OCI-LY1 (cell line): ENCODE measurements at regions not wholly inside any gene's neighbourhood (a gene's known extent, or its start where the extent isn't known, plus 50 kb on each side); places are given as distances from the start of the nearest gene placed in this dataset.
"Not testable (repeated sequence)": the region's sequence is repeated elsewhere in the genome, so short reads cannot be mapped to it uniquely, and the experiment has no call there.

Experiments
- H2AFZ ChIP-seq: fragments of 200-600 bp; sonication (generic), shearing (Covaris generic); 2 replicates; pipeline ENCODE4 v1.6.0; 2014; ENCODE audit warnings: antibody characterized with exemption, mild to moderate bottlenecking, low read length
- H3F3A ChIP-seq: fragments of 200-600 bp; sonication (generic), shearing (Covaris generic); 2 replicates; pipeline ENCODE4 v1.6.0; 2014; ENCODE audit warnings: mild to moderate bottlenecking, antibody characterized with exemption, low read length, moderate library complexity; ENCODE audit not compliant: insufficient read depth
- H3K27ac ChIP-seq: fragments of 200-600 bp; sonication (generic); 2 replicates; pipeline ENCODE4 v1.5.1; 2014; ENCODE audit warnings: low read length, mixed run types, mild to moderate bottlenecking, low read depth; ENCODE audit not compliant: poor library complexity, severe bottlenecking
- H3K27me3 ChIP-seq: fragments of 200-600 bp; sonication (generic); 2 replicates; pipeline ENCODE4 v1.6.0; 2014; ENCODE audit warnings: antibody characterized with exemption, mild to moderate bottlenecking, low read length, moderate library complexity; ENCODE audit not compliant: insufficient read depth
- H3K36me3 ChIP-seq: fragments of 200-600 bp; sonication (generic); 2 replicates; pipeline ENCODE4 v1.6.1; 2014; ENCODE audit warnings: mild to moderate bottlenecking, antibody characterized with exemption, low read length, moderate library complexity, mixed read lengths; ENCODE audit not compliant: insufficient read depth
- H3K4me1 ChIP-seq: fragments of 200-600 bp; sonication (generic); 2 replicates; pipeline ENCODE4 v1.5.1; 2014; ENCODE audit warnings: mild to moderate bottlenecking, low read length, moderate library complexity; ENCODE audit not compliant: insufficient read depth, severe bottlenecking
- H3K4me2 ChIP-seq: fragments of 200-600 bp; sonication (generic), shearing (Covaris generic); 2 replicates; pipeline ENCODE4 v1.6.1; 2014; ENCODE audit warnings: low read length
- H3K4me3 ChIP-seq: fragments of 200-600 bp; sonication (generic); 2 replicates; pipeline ENCODE4 v1.5.1; 2014; ENCODE audit warnings: low read length, low read depth, mild to moderate bottlenecking, mixed read lengths; ENCODE audit not compliant: poor library complexity, severe bottlenecking
- H3K79me2 ChIP-seq: fragments of 200-600 bp; shearing (Covaris generic); 2 replicates; pipeline ENCODE4 v1.6.1; 2016; ENCODE audit warnings: mixed run types, low read length, mixed read lengths; ENCODE audit not compliant: insufficient read depth
- H3K9ac ChIP-seq: fragments of 200-600 bp; sonication (generic), shearing (Covaris generic); 2 replicates; pipeline ENCODE4 v1.6.1; 2014; ENCODE audit warnings: mild to moderate bottlenecking, low read length, mixed read lengths
- H3K9me2 ChIP-seq: fragments of 200-600 bp; sonication (generic), shearing (Covaris generic); 2 replicates; pipeline ENCODE4 v1.6.1; 2014; ENCODE audit warnings: low read depth, mild to moderate bottlenecking, low read length, mixed read lengths
- H3K9me3 ChIP-seq: fragments of 200-600 bp; shearing (Covaris generic); 2 replicates; pipeline ENCODE4 v1.6.1; 2014; ENCODE audit warnings: low read length, mixed read lengths
- H4K20me1 ChIP-seq: fragments of 200-600 bp; sonication (generic), shearing (Covaris generic); 2 replicates; pipeline ENCODE4 v1.6.0; 2016; ENCODE audit warnings: mild to moderate bottlenecking, low read length; ENCODE audit not compliant: insufficient read depth
- CTCF ChIP-seq: fragments of 200-600 bp; sonication (generic), shearing (Covaris generic); IDR thresholded peaks from 2 replicates; pipeline ENCODE4 v1.5.1; 2017; ENCODE audit warnings: mild to moderate bottlenecking, antibody characterized with exemption, low read length, moderate library complexity, mixed read lengths
- EZH2 ChIP-seq: fragments of 200-600 bp; sonication (generic), shearing (Covaris generic); IDR thresholded peaks from 2 replicates; pipeline ENCODE4 v1.8.0; 2017; ENCODE audit warnings: borderline replicate concordance, mixed run types, mild to moderate bottlenecking, antibody characterized with exemption, low read length, moderate library complexity, mixed read lengths

GRCh38 chr3:101970905-101971304, 121.6 kb downstream of the NFKBIZ start:
- H4K20me1 ChIP-seq = no peaks in the 10 kb centered on the region
- TF ChIP-seq CTCF (no peak), EZH2 (no peak)
- H2AFZ ChIP-seq = no peak overlapping the region
- no peak overlapping the region for H3K4me2 ChIP-seq
- no peaks in the 10 kb centered on the region for H3K36me3 ChIP-seq
- H3K4me3 ChIP-seq = no peak overlapping the region
- no peaks in the 10 kb centered on the region for H3K27me3 ChIP-seq
- H3K27ac ChIP-seq = no peak overlapping the region
- no peak overlapping the region for H3K9ac ChIP-seq
- H3K9me3 ChIP-seq = no peaks in the 10 kb centered on the region
- H3K9me2 ChIP-seq = no peaks in the 10 kb centered on the region
- H3F3A ChIP-seq = no peaks in the 10 kb centered on the region
- H3K79me2 ChIP-seq = no peaks in the 10 kb centered on the region
- H3K4me1 ChIP-seq = no peaks in the 10 kb centered on the region

GRCh38 chr3:101972430-101973162, 123.3 kb downstream of the NFKBIZ start:
- Histone ChIP-seq H3F3A (no peaks in the 10 kb centered on the region), H2AFZ (no peak overlapping the region), H3K9me3 (no peaks in the 10 kb centered on the region), H3K36me3 (no peaks in the 10 kb centered on the region), H3K79me2 (no peaks in the 10 kb centered on the region), H3K27ac (no peak overlapping the region), H3K4me3 (no peak overlapping the region), H3K4me2 (no peak overlapping the region), H3K4me1 (peaks cover 11% of the 10 kb centered on the region), H3K9ac (no peak overlapping the region), H3K9me2 (no peaks in the 10 kb centered on the region), H4K20me1 (no peaks in the 10 kb centered on the region), H3K27me3 (no peaks in the 10 kb centered on the region)
- TF ChIP-seq EZH2 = no peak
- no peak for TF ChIP-seq CTCF

- Histone ChIP-seq H3K27ac (no peak overlapping the region), H3K79me2 (no peaks in the 10 kb centered on the region), H3F3A (no peaks in the 10 kb centered on the region), H3K9ac (no peak overlapping the region), H3K36me3 (no peaks in the 10 kb centered on the region), H3K9me3 (no peaks in the 10 kb centered on the region), H4K20me1 (no peaks in the 10 kb centered on the region), H2AFZ (no peak overlapping the region), H3K9me2 (no peaks in the 10 kb centered on the region), H3K4me3 (no peak overlapping the region), H3K4me2 (no peak overlapping the region), H3K4me1 (peaks cover 16% of the 10 kb centered on the region), H3K27me3 (no peaks in the 10 kb centered on the region)
- TF ChIP-seq EZH2 = no peak
- no peak for TF ChIP-seq CTCF
These were observed 123.8 kb downstream of the NFKBIZ start for GRCh38 chr3:101973163-101973505.

GRCh38 chr3:101975415-101975814, 126.1 kb downstream of the NFKBIZ start:
- H3K4me3 ChIP-seq, H3K79me2 ChIP-seq, H3K9me2 ChIP-seq, H4K20me1 ChIP-seq, H3K27ac ChIP-seq, H3K27me3 ChIP-seq, H3K9ac ChIP-seq, H3K36me3 ChIP-seq, H3K9me3 ChIP-seq, H3F3A ChIP-seq, H3K4me2 ChIP-seq, H2AFZ ChIP-seq: not testable (repeated sequence)
- peaks cover 35% of the 10 kb centered on the region for H3K4me1 ChIP-seq
